GM10248 (cell line): ENCODE measurements at regions not wholly inside any gene's neighbourhood (a gene's known extent, or its start where the extent isn't known, plus 50 kb on each side); places are given as distances from the start of the nearest gene placed in this dataset.

Source experiments
- CTCF ChIA-PET: fragments of 300-600 bp; sonication (Branson Sonifier 250); formaldehyde crosslinking; extraction: SDS; loops from one replicate; lab custom pipeline; 2021; ENCODE audit warnings: antibody characterized with exemption; lab: Yijun Ruan, JAX
- POLR2A ChIA-PET: fragments of 350-650 bp; sonication (Branson Sonifier 250); formaldehyde crosslinking; extraction: SDS; loops from one replicate; lab custom pipeline; 2020; ENCODE audit warnings: antibody characterized with exemption; lab: Yijun Ruan, JAX
- DNase-seq: peaks from one replicate; pipeline ENCODE4 v3.0.0; 2012; ENCODE audit errors: extremely low spot score
- CTCF ChIP-seq: IDR thresholded peaks from 2 replicates; pipeline ENCODE4 v1.5.1; 2012; ENCODE audit warnings: mild to moderate bottlenecking, low read depth; ENCODE audit errors: extremely low read depth, missing control alignments, control extremely low read depth

GRCh38 chr5:58060996-58061395 lies 398.9 kb downstream of the PLK2 start:
- ChIA-PET CTCF (interaction anchor here (1.0 kb wide), 1 partner anchor 13 kb away, joined by 4 read pairs; no protein-coding TSS in a partner anchor), POLR2A (no interaction called here)
- no peak for DNase-seq
- TF ChIP-seq CTCF = no peak

- ChIA-PET CTCF (no interaction called here), POLR2A (no interaction called here)
- TF ChIP-seq CTCF = no peak
- DNase-seq = no peak
Measured at GRCh38 chr5:58057324-58057723, 402.6 kb downstream of the PLK2 start.

- no peak for DNase-seq
- ChIA-PET POLR2A (no interaction called here), CTCF (no interaction called here)
- no peak for TF ChIP-seq CTCF
Measured at GRCh38 chr5:58056546-58056945, 403.3 kb downstream of the PLK2 start.

GRCh38 chr5:58054018-58054417 lies 405.9 kb downstream of the PLK2 start:
- no peak for DNase-seq
- TF ChIP-seq CTCF = no peak
- ChIA-PET POLR2A (no interaction called here), CTCF (no interaction called here)

- DNase-seq = no peak
- CTCF ChIA-PET = no interaction called here
- no peak for TF ChIP-seq CTCF
- POLR2A ChIA-PET = no interaction called here
Measured at GRCh38 chr5:58048954-58049353, 410.9 kb downstream of the PLK2 start.

- no peak for TF ChIP-seq CTCF
- ChIA-PET CTCF (no interaction called here), POLR2A (no interaction called here)
- DNase-seq = no peak
Measured at GRCh38 chr5:58048185-58048925, 411.5 kb downstream of the PLK2 start.
